ENCODE measurements at regions not wholly inside any gene's neighbourhood (a gene's known extent, or its start where the extent isn't known, plus 50 kb on each side); places are given as distances from the start of the nearest gene placed in this dataset.

DNA sequence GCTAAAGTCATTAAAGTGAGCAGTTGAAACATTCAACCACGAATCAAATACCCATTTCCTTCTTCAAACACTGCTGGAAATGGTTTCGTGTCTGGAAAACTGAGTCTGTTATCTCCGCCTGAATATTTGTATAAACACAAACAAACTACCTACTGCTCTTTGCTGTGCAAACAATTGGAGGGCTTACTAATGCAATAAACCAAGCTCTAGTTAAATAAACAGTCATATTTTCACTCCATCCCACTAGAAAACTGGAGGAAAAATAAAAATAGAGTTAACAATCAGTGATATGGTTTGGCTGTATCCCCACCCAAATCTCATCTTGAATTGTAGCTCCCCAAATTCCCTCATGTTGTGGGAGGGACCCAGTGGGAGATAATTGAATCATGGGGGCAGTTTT lies 397.6 kb downstream of the RASEF start:
- Histone ChIP-seq H3K36me3 (ENCODE audit: low read depth, missing control alignments) (no peaks in the 10 kb centered on the region), H3K27me3 (no peaks in the 10 kb centered on the region), H3K4me1 (no peaks in the 10 kb centered on the region), H3K4me3 (no peak overlapping the region), H3K9me3 (no peaks in the 10 kb centered on the region), H3K27ac (no peak overlapping the region)
- WGBS, 2 donors: 79 to 85% methylated on average over 3 of the region's 3 CpGs
- TF ChIP-seq, protein P1, sequence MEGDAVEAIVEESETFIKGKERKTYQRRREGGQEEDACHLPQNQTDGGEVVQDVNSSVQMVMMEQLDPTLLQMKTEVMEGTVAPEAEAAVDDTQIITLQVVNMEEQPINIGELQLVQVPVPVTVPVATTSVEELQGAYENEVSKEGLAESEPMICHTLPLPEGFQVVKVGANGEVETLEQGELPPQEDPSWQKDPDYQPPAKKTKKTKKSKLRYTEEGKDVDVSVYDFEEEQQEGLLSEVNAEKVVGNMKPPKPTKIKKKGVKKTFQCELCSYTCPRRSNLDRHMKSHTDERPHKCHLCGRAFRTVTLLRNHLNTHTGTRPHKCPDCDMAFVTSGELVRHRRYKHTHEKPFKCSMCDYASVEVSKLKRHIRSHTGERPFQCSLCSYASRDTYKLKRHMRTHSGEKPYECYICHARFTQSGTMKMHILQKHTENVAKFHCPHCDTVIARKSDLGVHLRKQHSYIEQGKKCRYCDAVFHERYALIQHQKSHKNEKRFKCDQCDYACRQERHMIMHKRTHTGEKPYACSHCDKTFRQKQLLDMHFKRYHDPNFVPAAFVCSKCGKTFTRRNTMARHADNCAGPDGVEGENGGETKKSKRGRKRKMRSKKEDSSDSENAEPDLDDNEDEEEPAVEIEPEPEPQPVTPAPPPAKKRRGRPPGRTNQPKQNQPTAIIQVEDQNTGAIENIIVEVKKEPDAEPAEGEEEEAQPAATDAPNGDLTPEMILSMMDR (IDR thresholded peaks at IDR 0.05): no peak
- TF ChIP-seq POLR2A (IDR thresholded peaks at IDR 0.05): no peak
- DNase-seq: no peak
- intact Hi-C loops (cut with DNase I; ENCODE audit: low total_unique reads): no loop called here

DNA sequence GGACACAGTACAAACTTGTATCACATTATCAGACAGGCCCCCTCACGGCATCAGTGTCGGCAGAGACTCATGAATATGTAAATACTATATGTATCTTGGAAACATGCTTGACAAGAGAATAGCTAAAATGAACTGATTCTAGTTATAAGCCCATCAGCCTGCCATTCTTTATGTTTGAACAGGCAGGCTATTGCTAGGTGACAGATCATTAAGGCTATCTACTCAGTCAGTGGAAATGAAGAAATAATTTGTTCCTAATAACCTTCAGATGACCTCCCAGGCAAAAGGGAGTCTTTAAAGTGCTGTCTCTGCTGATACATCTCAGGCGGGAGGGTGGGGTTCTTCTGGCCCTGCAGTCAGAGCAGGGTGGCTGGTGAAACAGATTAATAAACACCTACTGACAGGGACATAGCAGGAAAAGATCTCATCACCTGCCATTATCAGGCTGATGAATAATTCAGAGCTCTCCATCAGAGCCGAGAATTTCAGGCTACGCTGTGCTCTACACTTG lies 394.2 kb downstream of the RASEF start:
- WGBS, 2 donors: 63 to 77% methylated on average over 5 of the region's 5 CpGs
- H3K4me3 ChIP-seq: no peak overlapping the region
- H3K27ac ChIP-seq: no peak overlapping the region
- intact Hi-C loops (cut with DNase I; ENCODE audit: low total_unique reads): no loop called here
- H3K27me3 ChIP-seq: no peaks in the 10 kb centered on the region
- H3K36me3 ChIP-seq (ENCODE audit: low read depth, missing control alignments): no peaks in the 10 kb centered on the region
- TF ChIP-seq, protein P1 (IDR thresholded peaks at IDR 0.05): no peak
- TF ChIP-seq POLR2A (IDR thresholded peaks at IDR 0.05): no peak
- DNase-seq: no peak
- H3K4me1 ChIP-seq: no peaks in the 10 kb centered on the region
- no peaks in the 10 kb centered on the region for H3K9me3 ChIP-seq

DNA sequence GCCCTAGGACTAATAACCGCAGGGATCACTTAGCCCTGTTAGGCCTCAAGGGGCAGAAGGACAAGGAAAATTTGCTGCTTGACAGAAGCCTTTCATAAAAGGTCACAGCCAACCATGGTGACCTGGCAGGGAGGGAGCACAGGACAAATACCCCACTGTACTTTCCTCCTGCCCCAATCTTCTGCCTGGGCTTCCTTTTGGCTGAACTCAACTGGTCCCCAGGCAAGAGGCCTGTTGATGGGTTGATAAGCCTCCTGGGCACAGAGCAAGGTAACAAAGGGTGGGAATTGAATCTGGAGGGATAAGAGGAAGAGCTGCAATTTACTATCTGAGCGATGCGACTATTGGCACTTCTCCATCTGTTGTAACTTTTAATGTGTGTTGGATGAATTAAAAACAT lies 392.9 kb downstream of the RASEF start:
- no peak overlapping the region for H3K4me3 ChIP-seq
- 87 to 98% methylated on average over 3 of the region's 3 CpGs for WGBS, 2 donors

DNA sequence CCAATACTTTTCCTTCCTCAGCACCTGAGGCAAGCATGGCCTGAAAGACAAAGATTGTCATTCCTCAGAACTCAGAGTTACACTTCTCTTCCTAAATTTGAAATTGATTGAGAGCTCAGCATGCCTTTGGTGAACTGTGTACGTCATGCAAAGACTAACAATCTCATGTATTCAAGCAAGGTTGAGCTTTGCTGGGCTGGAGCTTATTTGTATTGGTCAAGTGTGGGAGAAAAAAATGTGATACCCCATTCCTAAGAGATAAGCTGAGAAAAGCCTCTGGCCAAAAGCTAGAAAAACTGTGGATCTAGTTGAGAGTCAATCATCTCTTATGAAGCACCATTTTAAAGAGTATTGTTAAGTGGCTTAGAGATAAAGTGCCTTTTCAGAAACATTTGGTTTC lies 392.2 kb downstream of the RASEF start:
- Histone ChIP-seq H3K4me1 (no peaks in the 10 kb centered on the region), H3K27ac (no peak overlapping the region), H3K4me3 (no peak overlapping the region), H3K36me3 (ENCODE audit: low read depth, missing control alignments) (no peaks in the 10 kb centered on the region), H3K9me3 (no peaks in the 10 kb centered on the region), H3K27me3 (no peaks in the 10 kb centered on the region)
- DNase-seq: no peak
- TF ChIP-seq, protein P1 (IDR thresholded peaks at IDR 0.05): no peak
- TF ChIP-seq POLR2A (IDR thresholded peaks at IDR 0.05): no peak
- intact Hi-C loops (cut with DNase I; ENCODE audit: low total_unique reads): no loop called here
- 93 to 100% methylated on average over 1 of the region's 1 CpG for WGBS, 2 donors

More for the DNA sequence above, 392.9 kb downstream of the RASEF start:
- Histone ChIP-seq H3K27ac (no peak overlapping the region), H3K9me3 (no peaks in the 10 kb centered on the region), H3K27me3 (no peaks in the 10 kb centered on the region), H3K4me1 (no peaks in the 10 kb centered on the region), H3K36me3 (ENCODE audit: low read depth, missing control alignments) (no peaks in the 10 kb centered on the region)
- TF ChIP-seq, protein P1 (IDR thresholded peaks at IDR 0.05): no peak
- no peak for TF ChIP-seq POLR2A (IDR thresholded peaks at IDR 0.05)
- intact Hi-C loops (cut with DNase I; ENCODE audit: low total_unique reads): no loop called here
- DNase-seq: no peak

DNA sequence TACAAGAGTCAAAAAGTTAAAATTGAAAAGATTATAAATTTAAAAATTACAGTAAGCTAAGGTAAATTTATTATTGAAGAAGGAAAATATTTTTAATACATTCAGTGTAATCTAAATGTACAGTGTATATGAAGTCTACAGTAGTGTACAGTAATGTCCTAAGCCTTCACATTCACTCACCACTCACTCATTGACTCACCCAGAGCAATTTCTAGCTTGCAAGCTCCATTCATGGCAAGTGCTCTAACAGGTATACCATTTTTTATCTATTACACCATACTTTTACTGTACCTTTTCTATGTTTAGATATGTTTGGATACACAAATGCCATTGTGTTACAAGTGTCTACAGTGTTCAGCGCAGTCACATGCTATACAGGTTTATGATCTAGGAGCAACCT lies 389.7 kb downstream of the RASEF start:
- DNase-seq: no peak
- intact Hi-C loops (cut with DNase I; ENCODE audit: low total_unique reads): no loop called here
- H3K27ac ChIP-seq: no peak overlapping the region
- H3K4me1 ChIP-seq: no peaks in the 10 kb centered on the region
- no peaks in the 10 kb centered on the region for H3K36me3 ChIP-seq (ENCODE audit: low read depth, missing control alignments)
- H3K4me3 ChIP-seq: no peak overlapping the region
- H3K27me3 ChIP-seq: no peaks in the 10 kb centered on the region
- WGBS, 2 donors: 100% methylated on average over 1 of the region's 1 CpG
- no peaks in the 10 kb centered on the region for H3K9me3 ChIP-seq
- TF ChIP-seq POLR2A (IDR thresholded peaks at IDR 0.05): no peak
- TF ChIP-seq, protein P1 (IDR thresholded peaks at IDR 0.05): no peak

Data from testis (tissue), 2 donors.